Ascending aorta (tissue), 2 donors: ENCODE measurements at regions not wholly inside any gene's neighbourhood (a gene's known extent, or its start where the extent isn't known, plus 50 kb on each side); places are given as distances from the start of the nearest gene placed in this dataset.

Source experiments
- DNase-seq, 2 donors: peaks; one replicate each; pipeline ENCODE4 v3.0.0-alpha.2; 2019; ENCODE audit warnings: low spot score in 2 of 2
- H3K27ac ChIP-seq, 2 donors: fragments of 200-600 bp; sonication (generic); one replicate each; pipeline ENCODE4 v1.5.1; 2016 to 2017; ENCODE audit warnings: mild to moderate bottlenecking in 1 of 2
- H3K27me3 ChIP-seq: fragments of 200-600 bp; sonication (generic); one replicate; pipeline ENCODE4 v1.5.1; 2017
- H3K36me3 ChIP-seq, 2 donors: fragments of 200-600 bp; sonication (generic); one replicate each; pipeline ENCODE4 v1.5.1; 2016
- H3K4me1 ChIP-seq, 2 donors: fragments of 200-600 bp; sonication (generic); one replicate each; pipeline ENCODE4 v1.5.1; 2016 to 2017; ENCODE audit warnings: mild to moderate bottlenecking in 1 of 2
- H3K4me3 ChIP-seq, 2 donors: fragments of 200-600 bp; sonication (generic); one replicate each; pipeline ENCODE4 v1.5.1; 2016 to 2017; ENCODE audit warnings: mild to moderate bottlenecking in 1 of 2
- H3K9me3 ChIP-seq, 2 donors: fragments of 200-600 bp; sonication (generic); one replicate each; pipeline ENCODE4 v1.5.1; 2016
- CTCF ChIP-seq, 3 experiments: fragments of 200-600 bp in 2 of 3; fragments of 450-650 bp in 1 of 3; sonication (generic) in 2 of 3; IDR thresholded peaks; one replicate each; pipeline ENCODE4 v1.5.1; 2016 to 2019; ENCODE audit warnings: antibody characterized with exemption in 3 of 3, mild to moderate bottlenecking in 1 of 3, moderate library complexity in 1 of 3
- intact Hi-C: fragments of 100-400 bp; cut with DNase I; formaldehyde crosslinking; loops from one replicate; pipeline ENCODE4 v1.15.1; 2023

GRCh38 chr3:64829331-64829730 is 141.5 kb upstream of the ADAMTS9 start:
- Histone ChIP-seq H3K4me3 (no peak overlapping the region), H3K27ac (no peak overlapping the region), H3K36me3 (no peaks in the 10 kb centered on the region), H3K9me3 (no peaks in the 10 kb centered on the region), H3K27me3 (no peaks in the 10 kb centered on the region), H3K4me1 (peaks cover 0 to 2% of the 10 kb centered on the region in 2 donors)
- intact Hi-C loops, result no loop called here
- no peak for DNase-seq
- no peak for TF ChIP-seq CTCF (IDR thresholded peaks at IDR 0.05)

GRCh38 chr3:64828276-64828675 is 140.5 kb upstream of the ADAMTS9 start:
- Histone ChIP-seq H3K4me3 (no peak overlapping the region), H3K4me1 (peaks cover 0 to 4% of the 10 kb centered on the region in 2 donors), H3K36me3 (no peaks in the 10 kb centered on the region), H3K9me3 (no peaks in the 10 kb centered on the region), H3K27ac (no peak overlapping the region), H3K27me3 (no peaks in the 10 kb centered on the region)
- intact Hi-C loops, result no loop called here
- DNase-seq, result no peak
- no peak for TF ChIP-seq CTCF (IDR thresholded peaks at IDR 0.05)

- Histone ChIP-seq H3K27me3 (no peaks in the 10 kb centered on the region), H3K36me3 (no peaks in the 10 kb centered on the region), H3K27ac (no peak overlapping the region), H3K4me3 (no peak overlapping the region), H3K4me1 (peaks cover 0 to 4% of the 10 kb centered on the region in 2 donors), H3K9me3 (no peaks in the 10 kb centered on the region)
- TF ChIP-seq CTCF (IDR thresholded peaks at IDR 0.05), result no peak
- DNase-seq, result no peak
- intact Hi-C loops, result no loop called here
Observed at GRCh38 chr3:64827431-64827830, 139.6 kb upstream of the ADAMTS9 start.

GRCh38 chr3:64827019-64827418 is 139.2 kb upstream of the ADAMTS9 start:
- intact Hi-C loops, result no loop called here
- no peaks in the 10 kb centered on the region for H3K9me3 ChIP-seq
- no peak overlapping the region for H3K27ac ChIP-seq
- TF ChIP-seq CTCF (IDR thresholded peaks at IDR 0.05), result no peak
- no peak for DNase-seq
- no peaks in the 10 kb centered on the region for H3K27me3 ChIP-seq
- no peaks in the 10 kb centered on the region for H3K36me3 ChIP-seq
- H3K4me3 ChIP-seq, result no peak overlapping the region
- peaks cover 0 to 6% of the 10 kb centered on the region in 2 donors for H3K4me1 ChIP-seq

- Histone ChIP-seq H3K36me3 (no peaks in the 10 kb centered on the region), H3K27ac (no peak overlapping the region), H3K4me3 (no peak overlapping the region), H3K27me3 (no peaks in the 10 kb centered on the region), H3K4me1 (peaks cover 0 to 12% of the 10 kb centered on the region in 2 donors), H3K9me3 (no peaks in the 10 kb centered on the region)
- intact Hi-C loops, result no loop called here
- no peak for TF ChIP-seq CTCF (IDR thresholded peaks at IDR 0.05)
- DNase-seq, result no peak
Observed at GRCh38 chr3:64825404-64826120, 137.8 kb upstream of the ADAMTS9 start.
